ENCODE measurements at regions not wholly inside any gene's neighbourhood (a gene's known extent, or its start where the extent isn't known, plus 50 kb on each side); places are given as distances from the start of the nearest gene placed in this dataset.
"Not testable (repeated sequence)": the region's sequence is repeated elsewhere in the genome, so short reads cannot be mapped to it uniquely, and the experiment has no call there.

- no peak for DNase-seq
These were observed 79.4 kb downstream of the IGLL1 start for GRCh38 chr22:23500508-23501260.

GRCh38 chr22:23499845-23500500, 80.1 kb downstream of the IGLL1 start:
- no peak for DNase-seq

GRCh38 chr22:23498811-23499798, 81.0 kb downstream of the IGLL1 start:
- DNase-seq, result no peak

GRCh38 chr22:23497889-23498288, 82.2 kb downstream of the IGLL1 start:
- DNase-seq, result not testable (repeated sequence)

- no peak for DNase-seq
These were observed 82.8 kb downstream of the IGLL1 start for GRCh38 chr22:23497016-23497885.

GRCh38 chr22:23496445-23496833, 83.7 kb downstream of the IGLL1 start:
- no peak for DNase-seq

GRCh38 chr22:23495614-23496444, 84.3 kb downstream of the IGLL1 start:
- DNase-seq, result no peak

- no peak for DNase-seq
These were observed 85.2 kb downstream of the IGLL1 start for GRCh38 chr22:23494930-23495266.

GRCh38 chr22:23485490-23485889, 94.6 kb downstream of the IGLL1 start:
- no peak for DNase-seq

GRCh38 chr22:23484651-23485050, 95.4 kb downstream of the IGLL1 start:
- no peak for DNase-seq

GRCh38 chr22:23481369-23481768, 98.7 kb downstream of the IGLL1 start:
- DNase-seq, result no peak

- no peak for DNase-seq
These were observed 101.9 kb downstream of the IGLL1 start for GRCh38 chr22:23478175-23478574.

- not testable (repeated sequence) for DNase-seq
These were observed 105.6 kb downstream of the IGLL1 start for GRCh38 chr22:23474531-23474930.

GRCh38 chr22:23473901-23474300, 106.2 kb downstream of the IGLL1 start:
- DNase-seq, result no peak

- DNase-seq, result not testable (repeated sequence)
These were observed 107.7 kb downstream of the IGLL1 start for GRCh38 chr22:23472376-23472775.

GRCh38 chr22:23471698-23472097, 108.4 kb downstream of the IGLL1 start:
- no peak for DNase-seq

- DNase-seq, result no peak
These were observed 109.2 kb downstream of the IGLL1 start for GRCh38 chr22:23470811-23471389.

GRCh38 chr22:23467721-23468294, 112.3 kb downstream of the IGLL1 start:
- DNase-seq, result no peak

- no peak for DNase-seq
These were observed 113.7 kb downstream of the IGLL1 start for GRCh38 chr22:23466351-23466750.

- not testable (repeated sequence) for DNase-seq
These were observed 115.3 kb downstream of the IGLL1 start for GRCh38 chr22:23464796-23465195.
